IPS-18a (cell line): ENCODE measurements at regions not wholly inside any gene's neighbourhood (a gene's known extent, or its start where the extent isn't known, plus 50 kb on each side); places are given as distances from the start of the nearest gene placed in this dataset.

Experiments
- H3K27ac ChIP-seq: one replicate; pipeline ENCODE4 v1.5.1; 2013; ENCODE audit warnings: low read length
- H3K27me3 ChIP-seq: one replicate; pipeline ENCODE4 v1.6.1; 2013; ENCODE audit warnings: mild to moderate bottlenecking, low read length; ENCODE audit not compliant: control insufficient read depth, insufficient read depth
- H3K36me3 ChIP-seq: one replicate; pipeline ENCODE4 v1.6.1; 2013; ENCODE audit warnings: low read depth, low read length; ENCODE audit not compliant: control insufficient read depth
- H3K4me1 ChIP-seq: one replicate; pipeline ENCODE4 v1.6.1; 2013; ENCODE audit warnings: low read depth, low read length; ENCODE audit not compliant: control insufficient read depth
- H3K4me3 ChIP-seq: one replicate; pipeline ENCODE4 v1.5.1; 2013; ENCODE audit warnings: low read length
- H3K9ac ChIP-seq: one replicate; pipeline ENCODE4 v1.6.1; 2013; ENCODE audit warnings: mild to moderate bottlenecking, low read length, moderate library complexity
- H3K9me3 ChIP-seq: one replicate; pipeline ENCODE4 v1.6.1; 2013; ENCODE audit warnings: low read depth, low read length; ENCODE audit not compliant: control insufficient read depth

- no peak overlapping the region for H3K9ac ChIP-seq
- no peaks in the 10 kb centered on the region for H3K9me3 ChIP-seq
- no peaks in the 10 kb centered on the region for H3K4me1 ChIP-seq
- no peaks in the 10 kb centered on the region for H3K36me3 ChIP-seq
- H3K4me3 ChIP-seq = no peak overlapping the region
- no peak overlapping the region for H3K27ac ChIP-seq
- no peaks in the 10 kb centered on the region for H3K27me3 ChIP-seq
Observed at GRCh38 chr2:129764376-129765325, 214.8 kb upstream of the RAB6C start.

- H3K27ac ChIP-seq = no peak overlapping the region
- H3K36me3 ChIP-seq = no peaks in the 10 kb centered on the region
- H3K9ac ChIP-seq = no peak overlapping the region
- no peaks in the 10 kb centered on the region for H3K9me3 ChIP-seq
- no peaks in the 10 kb centered on the region for H3K27me3 ChIP-seq
- H3K4me3 ChIP-seq = no peak overlapping the region
- H3K4me1 ChIP-seq = no peaks in the 10 kb centered on the region
Observed at GRCh38 chr2:129765326-129765677, 214.2 kb upstream of the RAB6C start.

GRCh38 chr2:129765678-129766351 lies 213.7 kb upstream of the RAB6C start:
- Histone ChIP-seq H3K4me1 (no peaks in the 10 kb centered on the region), H3K36me3 (no peaks in the 10 kb centered on the region), H3K27me3 (no peaks in the 10 kb centered on the region), H3K9ac (no peak overlapping the region), H3K27ac (no peak overlapping the region), H3K4me3 (no peak overlapping the region), H3K9me3 (no peaks in the 10 kb centered on the region)

GRCh38 chr2:129766374-129766993 lies 213.0 kb upstream of the RAB6C start:
- H3K4me1 ChIP-seq = no peaks in the 10 kb centered on the region
- H3K27me3 ChIP-seq = no peaks in the 10 kb centered on the region
- no peak overlapping the region for H3K27ac ChIP-seq

GRCh38 chr2:129767346-129768035 lies 212.0 kb upstream of the RAB6C start:
- H3K9ac ChIP-seq = no peak overlapping the region
- no peaks in the 10 kb centered on the region for H3K27me3 ChIP-seq
- H3K9me3 ChIP-seq = no peaks in the 10 kb centered on the region
- no peaks in the 10 kb centered on the region for H3K4me1 ChIP-seq
- no peak overlapping the region for H3K4me3 ChIP-seq
- no peak overlapping the region for H3K27ac ChIP-seq
- H3K36me3 ChIP-seq = no peaks in the 10 kb centered on the region

More at GRCh38 chr2:129766374-129766993, 213.0 kb upstream of the RAB6C start:
- H3K9me3 ChIP-seq = no peaks in the 10 kb centered on the region
- no peaks in the 10 kb centered on the region for H3K36me3 ChIP-seq
- no peak overlapping the region for H3K4me3 ChIP-seq
- no peak overlapping the region for H3K9ac ChIP-seq

GRCh38 chr2:129768036-129768386 lies 211.5 kb upstream of the RAB6C start:
- H3K27me3 ChIP-seq = no peaks in the 10 kb centered on the region

GRCh38 chr2:129768485-129769184 lies 210.8 kb upstream of the RAB6C start:
- H3K36me3 ChIP-seq = no peaks in the 10 kb centered on the region
- no peak overlapping the region for H3K4me3 ChIP-seq
- no peaks in the 10 kb centered on the region for H3K4me1 ChIP-seq
- no peaks in the 10 kb centered on the region for H3K27me3 ChIP-seq
- no peak overlapping the region for H3K9ac ChIP-seq
- H3K9me3 ChIP-seq = no peaks in the 10 kb centered on the region
- H3K27ac ChIP-seq = no peak overlapping the region

More at GRCh38 chr2:129768036-129768386, 211.5 kb upstream of the RAB6C start:
- Histone ChIP-seq H3K4me3 (no peak overlapping the region), H3K9ac (no peak overlapping the region), H3K9me3 (no peaks in the 10 kb centered on the region), H3K4me1 (no peaks in the 10 kb centered on the region), H3K36me3 (no peaks in the 10 kb centered on the region), H3K27ac (no peak overlapping the region)

GRCh38 chr2:129769185-129769991 lies 210.1 kb upstream of the RAB6C start:
- no peak overlapping the region for H3K9ac ChIP-seq

GRCh38 chr2:129771418-129772189 lies 207.9 kb upstream of the RAB6C start:
- H3K27ac ChIP-seq = no peak overlapping the region
- no peak overlapping the region for H3K4me3 ChIP-seq
- no peaks in the 10 kb centered on the region for H3K9me3 ChIP-seq
- H3K9ac ChIP-seq = no peak overlapping the region
- no peaks in the 10 kb centered on the region for H3K4me1 ChIP-seq
- H3K27me3 ChIP-seq = no peaks in the 10 kb centered on the region
- no peaks in the 10 kb centered on the region for H3K36me3 ChIP-seq

More at GRCh38 chr2:129769185-129769991, 210.1 kb upstream of the RAB6C start:
- H3K9me3 ChIP-seq = no peaks in the 10 kb centered on the region
- no peak overlapping the region for H3K27ac ChIP-seq
- no peaks in the 10 kb centered on the region for H3K4me1 ChIP-seq
- no peak overlapping the region for H3K4me3 ChIP-seq
- H3K27me3 ChIP-seq = no peaks in the 10 kb centered on the region
- no peaks in the 10 kb centered on the region for H3K36me3 ChIP-seq

- H3K36me3 ChIP-seq = no peaks in the 10 kb centered on the region
- no peak overlapping the region for H3K27ac ChIP-seq
- no peak overlapping the region for H3K9ac ChIP-seq
- no peaks in the 10 kb centered on the region for H3K9me3 ChIP-seq
- no peaks in the 10 kb centered on the region for H3K27me3 ChIP-seq
- no peaks in the 10 kb centered on the region for H3K4me1 ChIP-seq
- H3K4me3 ChIP-seq = no peak overlapping the region
Observed at GRCh38 chr2:129772190-129772579, 207.3 kb upstream of the RAB6C start.
